Activated T-helper 2 cell treated with anti-CD3 and anti-CD28 coated beads, Interferon-gamma antibody, Interleukin-2, Interleukin-4, amounts not matched to agents 10 μg/mL and 5 μg/mL and 100 μg/mL, durations not matched to agents 14 hours and 24 hours and 36 hours (primary cell): ENCODE measurements at regions not wholly inside any gene's neighbourhood (a gene's known extent, or its start where the extent isn't known, plus 50 kb on each side); places are given as distances from the start of the nearest gene placed in this dataset.
"Not testable (repeated sequence)": the region's sequence is repeated elsewhere in the genome, so short reads cannot be mapped to it uniquely, and the experiment has no call there.

Experiments used
- DNase-seq: peaks from one replicate; pipeline ENCODE4 v3.0.0; 2021; ENCODE audit warnings: low spot score
- H3K27ac Mint-ChIP-seq: one replicate; pipeline ENCODE4 v1.8.0; 2021; ENCODE audit warnings: mixed read lengths
- H3K27me3 Mint-ChIP-seq: one replicate; pipeline ENCODE4 v1.8.0; 2021; ENCODE audit warnings: low read depth, mixed read lengths
- H3K36me3 Mint-ChIP-seq: one replicate; pipeline ENCODE4 v1.8.0; 2021; ENCODE audit warnings: low read depth, mixed read lengths
- H3K4me1 Mint-ChIP-seq: one replicate; pipeline ENCODE4 v1.8.0; 2021; ENCODE audit warnings: low read depth, mixed read lengths
- H3K4me3 Mint-ChIP-seq: one replicate; pipeline ENCODE4 v1.8.0; 2021; ENCODE audit warnings: low read depth, mild to moderate bottlenecking, moderate library complexity, mixed read lengths
- H3K9me3 Mint-ChIP-seq: one replicate; pipeline ENCODE4 v1.8.0; 2021; ENCODE audit warnings: mixed read lengths
- intact Hi-C: fragments of 100-400 bp; cut with micrococcal nuclease; formaldehyde crosslinking; loops from one replicate; pipeline ENCODE4 v1.15.1; 2023

DNA sequence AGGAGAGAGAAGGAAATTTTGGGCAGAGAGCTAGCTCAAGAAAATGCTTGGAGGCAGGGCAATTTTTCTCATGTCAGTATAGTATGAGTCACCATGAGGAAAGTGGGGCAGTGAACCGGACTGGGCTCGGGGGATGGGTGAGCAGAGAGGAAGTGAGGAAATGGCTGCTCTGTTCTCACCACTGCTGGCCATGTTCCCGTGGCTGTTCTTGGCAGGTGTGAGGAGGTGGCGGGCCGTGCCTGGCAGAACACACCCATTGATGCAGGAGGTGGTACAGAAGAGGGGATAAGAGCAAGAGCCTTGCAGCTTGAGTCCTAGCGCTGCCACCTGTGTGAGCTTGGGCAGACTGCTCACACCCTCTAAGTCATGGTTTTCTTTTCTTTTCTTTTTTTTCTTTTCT is 304.4 kb upstream of the LYZL1 start:
- H3K4me1 Mint-ChIP-seq: no peaks in the 10 kb centered on the region
- no peak for DNase-seq
- H3K27me3 Mint-ChIP-seq: no peaks in the 10 kb centered on the region
- no peaks in the 10 kb centered on the region for H3K36me3 Mint-ChIP-seq
- intact Hi-C loops: no loop called here
- no peak overlapping the region for H3K4me3 Mint-ChIP-seq
- H3K9me3 Mint-ChIP-seq: no peaks in the 10 kb centered on the region
- no peak overlapping the region for H3K27ac Mint-ChIP-seq

DNA sequence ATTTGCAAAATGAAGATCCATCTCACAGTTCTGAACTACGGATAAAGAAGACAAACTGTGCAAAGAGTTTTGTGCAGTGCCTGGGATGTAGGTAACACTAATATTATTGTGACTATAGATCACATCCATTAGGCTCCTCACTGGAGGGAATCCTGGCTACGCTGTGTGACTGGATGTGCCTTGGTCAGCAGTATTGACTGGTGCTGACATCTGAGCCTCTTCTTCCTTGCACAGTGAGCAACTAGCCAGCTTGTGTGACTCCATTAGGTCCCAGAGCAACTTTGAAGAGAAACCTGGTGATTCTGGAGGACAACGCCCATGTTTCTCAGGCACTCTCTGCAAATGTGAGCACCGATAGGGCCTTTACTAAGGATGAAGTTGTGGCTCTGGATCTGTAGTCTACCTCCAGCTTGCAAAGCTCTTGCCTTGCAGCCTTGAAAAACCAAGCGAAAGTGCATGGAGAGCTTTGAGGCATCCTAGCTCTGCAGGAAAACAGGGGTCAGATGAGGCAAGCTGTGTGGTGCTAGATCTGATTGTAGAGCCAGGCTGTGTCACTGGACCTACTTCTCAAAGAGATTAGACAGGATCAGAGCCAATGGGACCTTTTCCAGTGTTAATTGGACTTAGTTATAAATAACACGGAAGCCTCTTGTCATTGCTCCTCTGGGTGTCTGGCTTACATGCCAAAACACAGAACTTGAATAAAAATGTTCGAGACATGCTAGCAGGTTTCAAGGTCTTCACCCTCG is 303.6 kb upstream of the LYZL1 start:
- H3K36me3 Mint-ChIP-seq: no peaks in the 10 kb centered on the region
- H3K9me3 Mint-ChIP-seq: no peaks in the 10 kb centered on the region
- intact Hi-C loops: no loop called here
- H3K27ac Mint-ChIP-seq: no peak overlapping the region
- H3K4me3 Mint-ChIP-seq: no peak overlapping the region
- no peak for DNase-seq
- H3K4me1 Mint-ChIP-seq: no peaks in the 10 kb centered on the region
- no peaks in the 10 kb centered on the region for H3K27me3 Mint-ChIP-seq

DNA sequence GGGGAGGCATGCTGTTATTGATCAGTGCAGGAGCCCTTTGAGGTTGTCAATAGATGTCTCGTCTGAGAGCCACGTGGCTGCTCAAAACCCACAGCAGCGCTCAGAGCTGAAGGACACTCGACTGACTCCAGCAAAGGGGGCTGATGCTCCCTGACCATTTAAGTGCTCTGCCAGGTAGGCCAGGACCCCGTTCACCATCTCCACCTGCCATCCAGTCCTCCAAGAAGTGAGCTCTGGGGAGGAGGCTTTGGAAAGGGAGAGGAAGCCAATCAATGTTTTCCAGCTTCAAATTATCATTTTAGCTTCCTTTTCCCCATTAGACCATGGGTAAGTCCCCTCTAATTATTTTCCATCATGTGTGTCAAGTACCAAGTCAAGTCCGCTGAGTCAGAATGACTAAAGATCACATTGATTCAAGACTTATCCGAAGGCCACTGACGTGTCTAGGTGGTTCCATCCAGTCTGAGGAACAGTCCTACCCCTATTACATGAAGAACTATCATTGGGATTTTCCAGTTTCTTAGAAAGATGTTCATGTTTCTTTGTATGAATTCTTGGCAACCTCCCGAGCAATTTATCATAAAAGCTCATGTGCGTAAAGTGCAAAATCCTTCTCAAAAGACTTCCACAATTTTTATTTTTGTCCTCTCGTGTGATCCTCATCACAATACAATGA is 302.6 kb upstream of the LYZL1 start:
- Mint-ChIP-seq H3K27ac (no peak overlapping the region), H3K4me3 (no peak overlapping the region), H3K27me3 (no peaks in the 10 kb centered on the region), H3K36me3 (no peaks in the 10 kb centered on the region), H3K4me1 (no peaks in the 10 kb centered on the region), H3K9me3 (no peaks in the 10 kb centered on the region)
- intact Hi-C loops: no loop called here
- DNase-seq: no peak

DNA sequence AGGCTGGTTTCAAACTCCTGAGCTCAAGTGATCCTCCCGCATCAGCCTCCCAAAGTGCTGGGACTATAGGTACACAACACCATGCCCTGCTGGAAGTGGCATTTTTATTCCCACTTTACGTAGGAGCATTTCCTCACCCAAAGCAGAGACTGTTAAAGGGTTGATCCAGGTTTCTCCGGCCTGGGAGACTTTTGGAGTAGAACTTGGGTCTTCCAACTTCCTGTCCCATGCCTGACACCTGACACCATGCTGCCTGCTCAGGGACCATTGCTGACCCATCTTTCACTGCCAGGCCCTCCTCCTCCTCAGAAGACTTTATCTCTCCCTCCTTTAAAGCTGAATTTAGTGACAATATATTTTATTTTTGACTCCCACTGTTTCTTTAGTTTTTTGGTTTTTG is 302.0 kb upstream of the LYZL1 start:
- no peaks in the 10 kb centered on the region for H3K27me3 Mint-ChIP-seq
- intact Hi-C loops: no loop called here
- no peaks in the 10 kb centered on the region for H3K36me3 Mint-ChIP-seq

DNA sequence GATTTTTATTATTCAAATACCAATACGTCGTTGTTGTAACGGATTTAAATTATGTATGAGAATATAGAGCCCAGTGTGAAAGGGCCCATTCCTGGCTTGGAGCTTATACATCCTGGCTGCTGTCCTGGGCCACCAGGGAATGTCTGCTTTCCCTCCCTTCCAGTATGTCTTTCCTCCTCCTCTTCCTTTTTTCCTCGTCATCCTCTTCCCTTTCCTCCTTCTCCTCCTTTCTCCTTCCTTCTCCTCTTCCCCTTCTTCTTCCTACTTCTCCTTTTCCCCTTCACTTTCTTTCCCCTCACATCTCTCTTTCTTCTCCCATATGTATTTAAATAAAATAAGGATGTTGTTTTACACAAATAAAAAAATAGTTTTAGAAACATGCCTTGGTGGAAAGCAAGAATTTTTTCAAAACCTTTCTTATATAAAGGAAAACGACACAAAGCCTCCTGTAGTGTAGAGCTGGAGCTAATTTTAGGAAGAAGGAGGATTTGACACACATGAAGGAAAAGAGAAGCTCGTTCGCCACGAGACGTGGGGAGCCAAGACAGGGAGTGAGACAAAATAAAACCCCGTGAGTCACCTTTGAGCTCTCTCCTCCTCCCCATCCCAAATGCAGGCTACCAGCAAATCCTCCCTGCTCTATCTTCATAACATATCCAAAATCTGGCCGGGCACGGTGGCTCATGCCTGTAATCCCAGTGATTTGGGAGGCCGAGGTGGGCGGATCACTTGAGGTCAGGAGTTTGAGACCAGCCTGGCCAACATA is 301.1 kb upstream of the LYZL1 start:
- Mint-ChIP-seq H3K4me3 (no peak overlapping the region), H3K27me3 (no peaks in the 10 kb centered on the region), H3K27ac (no peak overlapping the region), H3K4me1 (no peaks in the 10 kb centered on the region), H3K36me3 (no peaks in the 10 kb centered on the region), H3K9me3 (no peaks in the 10 kb centered on the region)
- intact Hi-C loops: no loop called here
- no peak for DNase-seq

More for the DNA sequence above, 302.0 kb upstream of the LYZL1 start:
- Mint-ChIP-seq H3K27ac (no peak overlapping the region), H3K4me3 (no peak overlapping the region), H3K4me1 (no peaks in the 10 kb centered on the region), H3K9me3 (no peaks in the 10 kb centered on the region)
- no peak for DNase-seq

DNA sequence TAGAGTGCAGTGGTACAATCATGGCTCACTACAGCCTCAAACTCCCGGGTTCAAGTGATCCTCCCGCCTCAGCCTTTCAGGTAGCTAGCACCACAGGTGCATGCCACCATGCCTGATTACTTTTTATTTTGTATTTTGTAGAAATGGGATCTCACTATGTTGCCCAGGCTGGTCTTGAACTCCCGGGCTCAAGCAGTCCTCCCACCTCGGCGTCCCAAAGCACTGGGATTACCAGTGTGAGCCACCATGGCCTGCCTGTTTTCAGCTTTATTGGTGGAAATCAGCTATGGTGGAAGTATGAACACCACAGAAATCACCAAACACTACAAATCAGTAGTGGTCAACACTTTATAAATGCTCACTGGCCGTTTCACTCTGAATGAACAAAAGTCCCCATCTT is 299.9 kb upstream of the LYZL1 start:
- no peak overlapping the region for H3K4me3 Mint-ChIP-seq
- no peaks in the 10 kb centered on the region for H3K27me3 Mint-ChIP-seq
- H3K4me1 Mint-ChIP-seq: no peaks in the 10 kb centered on the region
- intact Hi-C loops: no loop called here
- no peaks in the 10 kb centered on the region for H3K36me3 Mint-ChIP-seq
- DNase-seq: no peak
- H3K27ac Mint-ChIP-seq: no peak overlapping the region
- no peaks in the 10 kb centered on the region for H3K9me3 Mint-ChIP-seq

DNA sequence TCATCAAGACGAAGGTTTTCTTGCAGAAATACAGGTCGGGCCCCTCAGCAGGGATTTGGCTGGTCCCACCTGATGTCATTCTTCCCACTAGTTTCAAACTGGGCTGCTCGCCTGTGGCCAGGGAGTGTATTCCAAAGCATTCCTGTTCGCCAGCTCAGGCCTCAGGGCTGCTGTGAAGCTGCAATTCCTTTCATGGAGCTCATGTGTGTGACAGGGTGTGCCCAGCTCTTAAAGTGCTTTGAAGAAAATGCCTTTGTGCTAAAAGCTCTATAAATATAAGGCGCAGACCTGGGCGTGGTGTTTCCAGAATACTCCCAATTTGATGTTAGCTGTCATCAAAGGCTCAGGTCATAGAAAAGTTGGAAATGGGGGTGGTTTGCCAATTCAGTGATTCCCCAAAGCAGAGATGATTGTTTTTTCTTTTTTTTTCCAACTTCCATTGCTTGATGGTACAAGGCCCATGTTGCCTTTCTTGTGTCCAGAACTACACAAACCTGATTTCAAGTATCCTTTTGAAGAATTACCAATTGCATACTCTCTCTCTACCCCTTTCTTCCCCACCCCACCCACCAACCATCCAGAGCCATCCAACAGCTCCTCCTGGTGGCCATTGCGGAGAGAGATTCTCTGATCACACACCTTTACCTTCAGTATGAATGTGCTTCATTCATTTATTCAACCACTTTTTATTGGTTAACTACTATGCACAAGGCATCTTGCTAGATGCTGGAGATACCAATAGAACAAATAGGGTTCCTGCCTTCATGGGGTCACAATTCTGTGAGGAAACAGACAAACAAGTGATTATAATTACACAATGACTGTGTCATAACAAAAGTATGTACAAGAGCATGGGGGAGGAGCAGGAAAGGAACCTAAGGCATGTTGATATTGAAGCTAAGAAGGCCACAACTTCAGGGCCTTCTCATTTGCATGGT is 297.3 kb upstream of the LYZL1 start:
- Mint-ChIP-seq H3K9me3 (no peaks in the 10 kb centered on the region), H3K4me1 (no peaks in the 10 kb centered on the region), H3K27ac (no peak overlapping the region), H3K27me3 (no peaks in the 10 kb centered on the region), H3K36me3 (no peaks in the 10 kb centered on the region), H3K4me3 (no peak overlapping the region)
- no peak for DNase-seq
- intact Hi-C loops: loop anchor here (1.0 kb wide), 1 partner anchor 328 kb away; no protein-coding TSS in a partner anchor

DNA sequence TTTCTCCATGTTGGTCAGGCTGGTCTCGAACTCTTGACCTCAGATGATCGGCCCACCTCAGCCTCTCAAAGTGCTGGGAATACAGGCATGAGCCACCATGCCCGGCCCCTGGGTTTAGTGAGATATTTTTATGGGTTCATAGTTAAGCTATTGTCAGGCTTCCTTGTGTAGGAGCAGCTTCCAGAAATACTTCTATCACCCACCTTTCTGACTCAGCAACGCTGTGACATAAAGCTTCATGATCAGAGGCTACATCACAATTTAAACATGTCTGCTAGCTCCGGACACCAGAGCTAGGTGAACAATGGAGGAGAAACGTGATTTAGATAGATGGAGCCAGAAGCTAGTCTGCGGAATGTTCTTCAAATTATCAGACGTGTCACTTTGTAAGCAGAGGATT is 295.8 kb upstream of the LYZL1 start:
- Mint-ChIP-seq H3K4me3 (no peak overlapping the region), H3K4me1 (no peaks in the 10 kb centered on the region), H3K27me3 (no peaks in the 10 kb centered on the region), H3K9me3 (no peaks in the 10 kb centered on the region), H3K36me3 (no peaks in the 10 kb centered on the region), H3K27ac (no peak overlapping the region)
- intact Hi-C loops: no loop called here
- DNase-seq: no peak

DNA sequence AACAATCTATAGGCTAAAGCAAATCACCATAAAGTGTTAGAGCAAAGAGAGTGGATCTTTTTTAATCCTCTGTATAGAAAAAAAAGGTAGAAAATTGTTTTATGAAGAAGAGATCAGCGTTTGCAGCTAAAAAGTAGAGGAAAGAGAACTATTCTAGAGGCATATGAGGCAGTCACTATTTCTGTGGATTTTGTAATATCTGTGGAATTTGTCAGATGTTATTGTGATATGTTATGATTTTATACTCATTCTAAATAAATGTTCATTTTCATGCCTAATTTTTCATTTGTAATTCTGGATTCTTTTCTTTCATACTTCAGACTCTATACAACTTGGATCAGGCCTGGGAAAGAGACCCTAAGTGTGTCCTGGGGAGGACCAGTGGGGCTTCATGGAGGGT is 295.0 kb upstream of the LYZL1 start:
- no peak overlapping the region for H3K27ac Mint-ChIP-seq
- no peaks in the 10 kb centered on the region for H3K4me1 Mint-ChIP-seq
- no peaks in the 10 kb centered on the region for H3K27me3 Mint-ChIP-seq
- H3K36me3 Mint-ChIP-seq: no peaks in the 10 kb centered on the region
- no peaks in the 10 kb centered on the region for H3K9me3 Mint-ChIP-seq
- DNase-seq: no peak
- intact Hi-C loops: no loop called here
- H3K4me3 Mint-ChIP-seq: no peak overlapping the region

DNA sequence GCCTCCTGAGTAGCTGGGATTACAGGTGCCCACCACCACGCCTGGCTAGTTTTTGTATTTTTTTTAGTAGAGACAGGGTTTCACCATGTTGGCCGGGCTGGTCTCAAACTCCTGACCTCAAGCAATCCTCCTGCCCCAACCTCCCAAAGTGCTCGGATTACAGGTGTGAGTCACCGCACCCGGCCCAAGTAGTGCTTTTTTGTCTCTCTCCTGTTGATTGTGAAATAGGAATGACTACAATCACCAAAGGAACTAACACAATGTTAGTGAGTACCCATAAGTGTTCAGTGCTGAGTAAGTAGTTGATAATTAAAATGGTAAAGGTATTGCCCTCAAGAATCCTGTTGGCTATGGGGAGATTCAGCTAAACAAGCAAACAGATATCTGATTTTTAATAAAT is 294.1 kb upstream of the LYZL1 start:
- not testable (repeated sequence) for H3K4me3 Mint-ChIP-seq, H3K4me1 Mint-ChIP-seq, H3K36me3 Mint-ChIP-seq

DNA sequence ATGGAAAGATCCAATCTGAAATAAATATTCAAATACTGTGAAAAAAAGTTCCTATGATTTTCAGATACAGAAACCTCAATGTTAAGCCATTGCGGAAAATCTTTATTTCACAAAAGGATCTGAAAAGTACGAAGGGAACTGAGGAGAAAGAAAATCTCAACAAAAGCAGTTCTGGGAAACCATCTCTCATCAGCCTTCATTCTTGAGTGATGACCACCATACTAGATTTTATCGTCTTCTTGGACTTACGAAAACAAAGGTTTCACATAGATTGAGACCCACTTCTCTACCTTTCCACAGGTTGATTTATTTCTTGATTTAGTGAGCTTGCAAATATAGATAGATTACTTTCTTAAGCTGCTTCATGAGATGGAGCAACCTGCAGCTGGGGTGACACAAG is 293.4 kb upstream of the LYZL1 start:
- DNase-seq: no peak
- intact Hi-C loops: no loop called here
- H3K27ac Mint-ChIP-seq: no peak overlapping the region
- no peaks in the 10 kb centered on the region for H3K27me3 Mint-ChIP-seq
- no peaks in the 10 kb centered on the region for H3K36me3 Mint-ChIP-seq
- no peak overlapping the region for H3K4me3 Mint-ChIP-seq
- no peaks in the 10 kb centered on the region for H3K9me3 Mint-ChIP-seq
- no peaks in the 10 kb centered on the region for H3K4me1 Mint-ChIP-seq

More for the DNA sequence above, 294.1 kb upstream of the LYZL1 start:
- DNase-seq, H3K27ac Mint-ChIP-seq, H3K27me3 Mint-ChIP-seq, intact Hi-C loops, H3K9me3 Mint-ChIP-seq: not testable (repeated sequence)

DNA sequence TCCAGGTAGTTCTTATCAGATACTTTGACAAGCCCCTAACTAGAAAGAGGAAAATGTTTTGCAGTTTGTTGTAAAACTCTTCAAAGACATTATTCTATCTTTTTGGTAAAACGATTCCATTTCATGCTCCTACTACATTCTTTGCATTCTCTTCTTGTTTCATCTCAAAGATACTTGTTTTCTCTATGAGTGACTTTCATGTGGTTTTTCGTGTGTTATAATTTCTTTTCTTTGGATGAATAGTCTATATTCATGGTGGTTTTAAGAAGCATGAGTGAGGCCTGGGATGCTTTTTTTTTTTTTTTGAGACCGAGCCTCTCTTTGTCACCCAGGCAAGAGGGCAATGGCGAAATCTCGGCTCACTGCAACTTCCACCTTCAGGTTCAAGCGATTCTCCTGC is 292.5 kb upstream of the LYZL1 start:
- DNase-seq: no peak
- Mint-ChIP-seq H3K9me3 (no peaks in the 10 kb centered on the region), H3K36me3 (no peaks in the 10 kb centered on the region), H3K4me3 (no peak overlapping the region), H3K4me1 (no peaks in the 10 kb centered on the region), H3K27me3 (no peaks in the 10 kb centered on the region), H3K27ac (no peak overlapping the region)
- intact Hi-C loops: no loop called here
